PC-3 (cell line): ENCODE measurements at regions not wholly inside any gene's neighbourhood (a gene's known extent, or its start where the extent isn't known, plus 50 kb on each side); places are given as distances from the start of the nearest gene placed in this dataset.

Source experiments
- EZH2 ChIP-seq: fragments of 300-600 bp; sonication (generic); IDR thresholded peaks from one replicate; pipeline ENCODE4 v1.6.1; 2017; ENCODE audit warnings: antibody characterized with exemption, mild to moderate bottlenecking, low read length; ENCODE audit not compliant: unreplicated experiment
- TF ChIP-seq, protein P1 (sequence below): fragments of 300-600 bp; sonication (generic); conservative IDR thresholded peaks from 2 replicates; pipeline ENCODE4 v1.5.1; 2017; ENCODE audit warnings: antibody characterized with exemption, low read depth, mild to moderate bottlenecking, low read length

DNA sequence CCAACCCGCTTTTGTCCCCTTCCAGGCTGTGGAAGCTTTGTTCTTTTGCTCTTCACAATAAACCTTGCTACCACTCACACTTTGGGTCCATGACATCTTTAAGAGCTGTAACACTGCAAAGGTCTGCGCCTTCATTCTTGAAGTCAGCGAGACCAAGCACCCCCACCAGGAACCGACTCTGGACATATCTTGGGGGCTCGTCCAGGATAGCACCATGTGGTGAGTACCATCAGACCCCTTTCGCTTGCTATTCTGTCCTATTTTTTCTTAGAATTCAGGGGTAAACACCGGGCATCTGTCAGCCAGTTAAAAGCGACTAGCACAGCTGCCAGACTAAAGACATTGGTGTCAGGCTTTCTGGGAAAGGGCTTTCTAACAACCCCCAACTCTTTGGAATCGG lies 137.6 kb upstream of the PPFIA2 start:
- no peak for TF ChIP-seq EZH2
- TF ChIP-seq, protein P1, sequence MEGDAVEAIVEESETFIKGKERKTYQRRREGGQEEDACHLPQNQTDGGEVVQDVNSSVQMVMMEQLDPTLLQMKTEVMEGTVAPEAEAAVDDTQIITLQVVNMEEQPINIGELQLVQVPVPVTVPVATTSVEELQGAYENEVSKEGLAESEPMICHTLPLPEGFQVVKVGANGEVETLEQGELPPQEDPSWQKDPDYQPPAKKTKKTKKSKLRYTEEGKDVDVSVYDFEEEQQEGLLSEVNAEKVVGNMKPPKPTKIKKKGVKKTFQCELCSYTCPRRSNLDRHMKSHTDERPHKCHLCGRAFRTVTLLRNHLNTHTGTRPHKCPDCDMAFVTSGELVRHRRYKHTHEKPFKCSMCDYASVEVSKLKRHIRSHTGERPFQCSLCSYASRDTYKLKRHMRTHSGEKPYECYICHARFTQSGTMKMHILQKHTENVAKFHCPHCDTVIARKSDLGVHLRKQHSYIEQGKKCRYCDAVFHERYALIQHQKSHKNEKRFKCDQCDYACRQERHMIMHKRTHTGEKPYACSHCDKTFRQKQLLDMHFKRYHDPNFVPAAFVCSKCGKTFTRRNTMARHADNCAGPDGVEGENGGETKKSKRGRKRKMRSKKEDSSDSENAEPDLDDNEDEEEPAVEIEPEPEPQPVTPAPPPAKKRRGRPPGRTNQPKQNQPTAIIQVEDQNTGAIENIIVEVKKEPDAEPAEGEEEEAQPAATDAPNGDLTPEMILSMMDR: no peak
